Endothelial cell of umbilical vein (primary cell): ENCODE measurements at regions not wholly inside any gene's neighbourhood (a gene's known extent, or its start where the extent isn't known, plus 50 kb on each side); places are given as distances from the start of the nearest gene placed in this dataset.

ENCODE experiments used
- BruUV-seq: library from RNA; stranded (reverse); fragments of 400-500 nt; replicated peaks from 2 replicates; lab custom pipeline; 2021; lab: Mats Ljungman, UMichigan
- CTCF ChIA-PET: fragments of 300-600, 350-600 bp; sonication (Branson Sonifier 250); formaldehyde crosslinking; loops from one replicate; lab custom pipeline; 2021; ENCODE audit warnings: antibody characterized with exemption, inconsistent platforms; lab: Charles Lee
- POLR2A ChIA-PET: fragments of 300-600, 350-600 bp; sonication (Branson Sonifier 250); formaldehyde crosslinking; loops from one replicate; lab custom pipeline; 2021; ENCODE audit warnings: antibody characterized with exemption, inconsistent platforms; lab: Charles Lee
- DNase-seq: peaks from one replicate; pipeline ENCODE4 v3.0.0-alpha.2; 2011; ENCODE audit warnings: low read depth, low spot score
- FAIRE-seq: peaks from 2 replicates; lab custom pipeline; 2011; peaks lifted over from hg19 to GRCh38; lab: Jason Lieb, UNC
- H2AFZ ChIP-seq: 2 replicates; pipeline ENCODE4 v1.6.0; 2012; ENCODE audit warnings: low read depth, low read length, control low read depth, inconsistent platforms
- H3K27ac ChIP-seq: 2 replicates; pipeline ENCODE4 v1.5.1; 2011; ENCODE audit warnings: low read depth, mild to moderate bottlenecking, control low read depth, low read length, moderate library complexity; ENCODE audit not compliant: insufficient read depth
- H3K27me3 ChIP-seq, 2 experiments: 2 replicates each; pipeline versions ENCODE4 v1.6.0 to v1.6.1; 2011; ENCODE audit warnings: low read length in 2 of 2, mixed read lengths in 1 of 2; ENCODE audit not compliant: control insufficient read depth in 2 of 2, insufficient read depth in 2 of 2
- H3K36me3 ChIP-seq, 2 experiments: 2 replicates in 1 of 2; 3 replicates in 1 of 2; pipeline ENCODE4 v1.5.1; 2011; ENCODE audit warnings: low read length in 2 of 2, mild to moderate bottlenecking in 1 of 2, moderate library complexity in 1 of 2; ENCODE audit not compliant: control insufficient read depth in 2 of 2, insufficient read depth in 2 of 2; ENCODE audit errors: extremely low read depth in 1 of 2
- H3K4me1 ChIP-seq: 3 replicates; pipeline ENCODE4 v1.5.1; 2011; ENCODE audit warnings: mild to moderate bottlenecking, low read length; ENCODE audit not compliant: control insufficient read depth, insufficient read depth; ENCODE audit errors: extremely low read depth
- H3K4me2 ChIP-seq: 2 replicates; pipeline ENCODE4 v1.6.1; 2011; ENCODE audit warnings: low read length, control low read depth, mixed read lengths; ENCODE audit not compliant: insufficient read depth
- H3K4me3 ChIP-seq, 3 experiments: fragments of 200-600 bp in 1 of 3; sonication (generic), shearing (Covaris generic) in 1 of 3; replicated peaks in 1 of 3; 2 replicates each; pipeline ENCODE4 v1.5.1; 2011 to 2016; ENCODE audit warnings: control low read depth in 3 of 3, low read length in 3 of 3, mild to moderate bottlenecking in 2 of 3, inconsistent platforms in 1 of 3, low read depth in 1 of 3, moderate library complexity in 1 of 3; ENCODE audit not compliant: insufficient read depth in 1 of 3
- H3K79me2 ChIP-seq: 2 replicates; pipeline ENCODE4 v1.6.0; 2012; ENCODE audit warnings: low read length, inconsistent platforms; ENCODE audit not compliant: control insufficient read depth, insufficient read depth
- H3K9ac ChIP-seq: replicated peaks from 2 replicates; pipeline ENCODE3; 2011; ENCODE audit warnings: low read length, control low read depth; ENCODE audit not compliant: insufficient read depth; ENCODE audit errors: extremely low read depth
- H3K9me1 ChIP-seq: replicated peaks from 3 replicates; pipeline ENCODE4 v1.6.0; 2011; ENCODE audit warnings: mild to moderate bottlenecking, low read length; ENCODE audit not compliant: control insufficient read depth, insufficient read depth; ENCODE audit errors: extremely low read depth
- H3K9me3 ChIP-seq: replicated peaks from 2 replicates; pipeline ENCODE4 v1.5.1; 2012; ENCODE audit warnings: low read length, inconsistent platforms; ENCODE audit not compliant: control insufficient read depth, insufficient read depth
- H4K20me1 ChIP-seq: replicated peaks from 2 replicates; pipeline ENCODE3; 2011; ENCODE audit warnings: mild to moderate bottlenecking, low read length; ENCODE audit not compliant: control insufficient read depth, insufficient read depth; ENCODE audit errors: extremely low read depth
- FOS ChIP-seq: IDR thresholded peaks from 2 replicates; pipeline ENCODE4 v1.6.1; 2011; ENCODE audit warnings: mild to moderate bottlenecking, low read length, moderate library complexity, borderline replicate concordance; ENCODE audit not compliant: insufficient read depth
- GATA2 ChIP-seq: IDR thresholded peaks from 2 replicates; pipeline ENCODE4 v1.7.0; 2011; ENCODE audit warnings: low read depth, mild to moderate bottlenecking, moderate library complexity, mixed read lengths, low read length; ENCODE audit not compliant: insufficient read length, insufficient read depth
- JUN ChIP-seq: IDR thresholded peaks from 2 replicates; pipeline ENCODE4 v1.6.1; 2011; ENCODE audit warnings: borderline replicate concordance, low read depth; ENCODE audit not compliant: insufficient read length, insufficient read depth
- MYC ChIP-seq: IDR thresholded peaks from one replicate; pipeline ENCODE4 v1.6.1; 2011; ENCODE audit warnings: mild to moderate bottlenecking, low read depth, low read length
- POLR2AphosphoS5 ChIP-seq: IDR thresholded peaks from 2 replicates; pipeline ENCODE4 v1.6.1; 2012; ENCODE audit warnings: low read depth, mild to moderate bottlenecking, control low read depth, low read length, moderate library complexity; ENCODE audit not compliant: insufficient read depth
- dilution Hi-C: fragments of 300-500 bp; cut with MboI; formaldehyde crosslinking; loops from one replicate; pipeline ENCODE4 v1.15.0; 2019; ENCODE audit warnings: low sequenced_read_pairs; ENCODE audit not compliant: extremely low pct_ligation_motif_present
- intact Hi-C: fragments of 100-400 bp; cut with micrococcal nuclease; formaldehyde crosslinking; loops from one replicate; pipeline ENCODE4 v1.10.0; 2022
- TF ChIP-seq, protein P1 (sequence below), 2 donors: IDR thresholded peaks; 1 replicate in 1 of 2; 2 replicates in 1 of 2; pipeline ENCODE4 v1.5.1; 2011; ENCODE audit warnings: low read length in 2 of 2, mild to moderate bottlenecking in 2 of 2, moderate library complexity in 2 of 2, control low read depth in 1 of 2, inconsistent platforms in 1 of 2, low read depth in 1 of 2; ENCODE audit not compliant: insufficient read depth in 1 of 2; ENCODE audit errors: extremely low read depth in 1 of 2

GRCh38 chr10:44511601-44512000 is 126.7 kb upstream of the CXCL12 start:
- H3K4me3 ChIP-seq, result no peak overlapping the region
- intact Hi-C loops (no loop called here), dilution Hi-C loops (no loop called here)
- H3K4me1 ChIP-seq, result no peaks in the 10 kb centered on the region
- H3K79me2 ChIP-seq, result no peaks in the 10 kb centered on the region
- no peaks in the 10 kb centered on the region for H3K36me3 ChIP-seq
- H3K9ac ChIP-seq, result no peak overlapping the region
- no peak overlapping the region for H3K27ac ChIP-seq
- DNase-seq, result no peak
- no peaks in the 10 kb centered on the region for H4K20me1 ChIP-seq
- no peaks in the 10 kb centered on the region for H3K27me3 ChIP-seq
- no peaks in the 10 kb centered on the region for H3K9me1 ChIP-seq
- POLR2A ChIA-PET, result no interaction called here
- H3K9me3 ChIP-seq, result no peaks in the 10 kb centered on the region
- H3K4me2 ChIP-seq, result no peak overlapping the region
- H2AFZ ChIP-seq, result no peak overlapping the region
- no TSS peak for BruUV-seq
- no peak for TF ChIP-seq FOS
- TF ChIP-seq, protein P1, sequence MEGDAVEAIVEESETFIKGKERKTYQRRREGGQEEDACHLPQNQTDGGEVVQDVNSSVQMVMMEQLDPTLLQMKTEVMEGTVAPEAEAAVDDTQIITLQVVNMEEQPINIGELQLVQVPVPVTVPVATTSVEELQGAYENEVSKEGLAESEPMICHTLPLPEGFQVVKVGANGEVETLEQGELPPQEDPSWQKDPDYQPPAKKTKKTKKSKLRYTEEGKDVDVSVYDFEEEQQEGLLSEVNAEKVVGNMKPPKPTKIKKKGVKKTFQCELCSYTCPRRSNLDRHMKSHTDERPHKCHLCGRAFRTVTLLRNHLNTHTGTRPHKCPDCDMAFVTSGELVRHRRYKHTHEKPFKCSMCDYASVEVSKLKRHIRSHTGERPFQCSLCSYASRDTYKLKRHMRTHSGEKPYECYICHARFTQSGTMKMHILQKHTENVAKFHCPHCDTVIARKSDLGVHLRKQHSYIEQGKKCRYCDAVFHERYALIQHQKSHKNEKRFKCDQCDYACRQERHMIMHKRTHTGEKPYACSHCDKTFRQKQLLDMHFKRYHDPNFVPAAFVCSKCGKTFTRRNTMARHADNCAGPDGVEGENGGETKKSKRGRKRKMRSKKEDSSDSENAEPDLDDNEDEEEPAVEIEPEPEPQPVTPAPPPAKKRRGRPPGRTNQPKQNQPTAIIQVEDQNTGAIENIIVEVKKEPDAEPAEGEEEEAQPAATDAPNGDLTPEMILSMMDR (IDR thresholded peaks at IDR 0.05; ENCODE audit: extremely low read depth in 1 of 2, insufficient read depth in 1 of 2, low read depth in 1 of 2, low read length in 2 of 2), result no peak
- CTCF ChIA-PET, result no interaction called here
- FAIRE-seq, result no peak

GRCh38 chr10:44512431-44513022 is 127.6 kb upstream of the CXCL12 start:
- TF ChIP-seq, protein P1 (IDR thresholded peaks at IDR 0.05; ENCODE audit: extremely low read depth in 1 of 2, insufficient read depth in 1 of 2, low read depth in 1 of 2, low read length in 2 of 2), result no peak
- TF ChIP-seq POLR2AphosphoS5 (no peak), FOS (no peak), GATA2 (no peak), JUN (no peak), MYC (no peak)
- CTCF ChIA-PET, result no interaction called here
- DNase-seq (no peak), FAIRE-seq (no peak)
- Histone ChIP-seq H3K9ac (no peak overlapping the region), H3K27me3 (no peaks in the 10 kb centered on the region), H3K4me1 (no peaks in the 10 kb centered on the region), H3K27ac (no peak overlapping the region), H3K9me3 (no peaks in the 10 kb centered on the region), H3K4me3 (no peak overlapping the region), H3K79me2 (no peaks in the 10 kb centered on the region), H3K4me2 (no peak overlapping the region), H3K36me3 (no peaks in the 10 kb centered on the region), H3K9me1 (no peaks in the 10 kb centered on the region), H4K20me1 (no peaks in the 10 kb centered on the region), H2AFZ (no peak overlapping the region)
- dilution Hi-C loops (no loop called here), intact Hi-C loops (no loop called here)
- BruUV-seq, result no TSS peak
- POLR2A ChIA-PET, result no interaction called here
